GM23338 (cell line): ENCODE measurements at regions not wholly inside any gene's neighbourhood (a gene's known extent, or its start where the extent isn't known, plus 50 kb on each side); places are given as distances from the start of the nearest gene placed in this dataset.

ENCODE experiments used
- ATAC-seq: fragments of 200-7000 bp; cut with Tn5 transposase; 3 replicates; pipeline ENCODE4 v1.9.1; 2020
- DNase-seq: peaks from one replicate; pipeline ENCODE4 v3.0.0-alpha.2; 2015; ENCODE audit warnings: low spot score
- H2AFZ ChIP-seq: fragments of 200-600 bp; sonication (generic); 2 replicates; pipeline ENCODE4 v1.8.0; 2016; ENCODE audit warnings: antibody characterized with exemption, mild to moderate bottlenecking, moderate library complexity
- H3F3A ChIP-seq: fragments of 200-600 bp; sonication (generic); replicated peaks from 2 replicates; pipeline ENCODE4 v1.8.0; 2017; ENCODE audit warnings: antibody characterized with exemption, mixed run types, low read depth
- H3K27ac ChIP-seq: fragments of 200-600 bp; sonication (generic); 2 replicates; pipeline ENCODE4 v1.6.1; 2016; ENCODE audit warnings: low read depth
- H3K27me3 ChIP-seq: fragments of 200-600 bp; sonication (generic); 2 replicates; pipeline ENCODE4 v1.8.0; 2016; ENCODE audit warnings: mild to moderate bottlenecking, mixed run types, moderate library complexity; ENCODE audit not compliant: insufficient read depth
- H3K36me3 ChIP-seq: fragments of 200-600 bp; sonication (generic); 2 replicates; pipeline ENCODE4 v1.8.0; 2016; ENCODE audit warnings: mild to moderate bottlenecking; ENCODE audit not compliant: insufficient read depth
- H3K4me1 ChIP-seq: fragments of 200-600 bp; sonication (generic); 2 replicates; pipeline ENCODE4 v1.8.0; 2016; ENCODE audit warnings: mild to moderate bottlenecking, moderate library complexity; ENCODE audit not compliant: insufficient read depth
- H3K4me2 ChIP-seq: fragments of 200-600 bp; sonication (generic); 2 replicates; pipeline ENCODE4 v1.7.1; 2017; ENCODE audit warnings: mixed run types
- H3K4me3 ChIP-seq: fragments of 200-600 bp; sonication (generic); 2 replicates; pipeline ENCODE4 v1.6.1; 2016; ENCODE audit warnings: mixed run types
- H3K79me2 ChIP-seq: fragments of 200-600 bp; sonication (generic); replicated peaks from 2 replicates; pipeline ENCODE4 v1.8.0; 2017; ENCODE audit warnings: mild to moderate bottlenecking; ENCODE audit not compliant: insufficient read depth
- H3K9me2 ChIP-seq: fragments of 200-600 bp; sonication (generic); 2 replicates; pipeline ENCODE4 v1.8.0; 2017; ENCODE audit not compliant: insufficient read depth
- H4K20me1 ChIP-seq: fragments of 200-600 bp; sonication (generic); replicated peaks from 2 replicates; pipeline ENCODE4 v1.8.0; 2017; ENCODE audit warnings: mild to moderate bottlenecking; ENCODE audit not compliant: insufficient read depth
- H3K27ac Mint-ChIP-seq: 2 replicates; pipeline ENCODE4 v1.8.0; 2020; ENCODE audit warnings: inconsistent platforms, mild to moderate bottlenecking, moderate library complexity, mixed read lengths
- H3K27me3 Mint-ChIP-seq: 3 replicates; pipeline ENCODE4 v1.8.0; 2022; ENCODE audit warnings: low read depth, mild to moderate bottlenecking, moderate library complexity, mixed read lengths, inconsistent platforms; ENCODE audit not compliant: insufficient read depth, poor library complexity
- H3K36me3 Mint-ChIP-seq: 3 replicates; pipeline ENCODE4 v1.8.0; 2021; ENCODE audit warnings: low read depth, mild to moderate bottlenecking, inconsistent platforms, moderate library complexity, mixed read lengths
- H3K4me1 Mint-ChIP-seq: 3 replicates; pipeline ENCODE4 v1.8.0; 2020; ENCODE audit warnings: mild to moderate bottlenecking, inconsistent platforms, mixed read lengths
- H3K4me3 Mint-ChIP-seq: 3 replicates; pipeline ENCODE4 v1.8.0; 2021; ENCODE audit warnings: moderate library complexity, mild to moderate bottlenecking, inconsistent platforms, mixed read lengths
- H3K9me3 Mint-ChIP-seq: 3 replicates; pipeline ENCODE4 v1.8.0; 2020; ENCODE audit warnings: moderate library complexity, mild to moderate bottlenecking, inconsistent platforms, mixed read lengths
- TF ChIP-seq, protein P1 (sequence below), 2 experiments: fragments of 200-600 bp in 1 of 2; sonication (generic) in 1 of 2; conservative IDR thresholded peaks; 2 replicates each; pipeline versions ENCODE4 v1.5.1 to v1.6.1; 2016 to 2017; ENCODE audit warnings: antibody characterized with exemption in 2 of 2, low read depth in 2 of 2, mild to moderate bottlenecking in 2 of 2, moderate library complexity in 1 of 2
- TF ChIP-seq, protein P2 (sequence below): fragments of 250-450 bp; sonication (Bioruptor Pico); IDR thresholded peaks from 2 replicates; pipeline ENCODE4 v1.5.0; 2020; ENCODE audit warnings: mild to moderate bottlenecking, moderate library complexity

DNA sequence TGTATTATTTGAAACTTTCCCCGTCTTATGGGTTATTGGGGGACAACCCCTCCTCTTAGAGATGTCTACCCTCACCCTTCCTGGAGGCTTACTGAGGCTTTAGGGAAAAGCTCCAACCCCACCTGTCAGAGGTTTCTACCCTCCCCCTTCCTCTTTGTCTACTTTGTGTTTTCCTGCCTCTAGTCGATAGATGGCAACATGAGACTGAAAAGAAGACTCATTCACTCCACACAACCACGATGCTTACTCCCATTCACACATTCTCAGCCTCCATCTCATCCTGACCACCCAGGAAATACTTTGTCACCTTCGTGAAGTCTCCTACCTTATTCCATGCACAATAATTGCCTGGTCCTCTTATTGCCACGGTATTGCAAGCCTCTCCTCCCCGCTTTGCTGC, 72.4 kb upstream of the KDM5D start:
- DNase-seq = peak; percentile 19
- no peak overlapping the region for H3K27ac Mint-ChIP-seq
- H3K27me3 ChIP-seq = no peaks in the 10 kb centered on the region
- peaks cover 14% of the 10 kb centered on the region; the same call in 2 of the 3 replicates for H3K36me3 Mint-ChIP-seq
- H3K27ac ChIP-seq = no peak overlapping the region
- ATAC-seq = no peak
- peak overlapping the region; percentile 57; the same call in 1 of the 2 replicates for H3K4me2 ChIP-seq
- no peaks in the 10 kb centered on the region for H3K36me3 ChIP-seq
- H3F3A ChIP-seq = no peaks in the 10 kb centered on the region
- H3K79me2 ChIP-seq = no peaks in the 10 kb centered on the region
- no peaks in the 10 kb centered on the region for H4K20me1 ChIP-seq
- peak overlapping the region; percentile 28; the same call in 1 of the 2 replicates for H3K4me3 ChIP-seq
- no peaks in the 10 kb centered on the region; the same call in 1 of the 2 replicates for H3K4me1 ChIP-seq
- H3K27me3 Mint-ChIP-seq = no peaks in the 10 kb centered on the region
- H3K9me3 Mint-ChIP-seq = peaks cover 87% of the 10 kb centered on the region
- no peaks in the 10 kb centered on the region for H3K9me2 ChIP-seq
- no peak overlapping the region for H3K4me3 Mint-ChIP-seq
- TF ChIP-seq, protein P1, sequence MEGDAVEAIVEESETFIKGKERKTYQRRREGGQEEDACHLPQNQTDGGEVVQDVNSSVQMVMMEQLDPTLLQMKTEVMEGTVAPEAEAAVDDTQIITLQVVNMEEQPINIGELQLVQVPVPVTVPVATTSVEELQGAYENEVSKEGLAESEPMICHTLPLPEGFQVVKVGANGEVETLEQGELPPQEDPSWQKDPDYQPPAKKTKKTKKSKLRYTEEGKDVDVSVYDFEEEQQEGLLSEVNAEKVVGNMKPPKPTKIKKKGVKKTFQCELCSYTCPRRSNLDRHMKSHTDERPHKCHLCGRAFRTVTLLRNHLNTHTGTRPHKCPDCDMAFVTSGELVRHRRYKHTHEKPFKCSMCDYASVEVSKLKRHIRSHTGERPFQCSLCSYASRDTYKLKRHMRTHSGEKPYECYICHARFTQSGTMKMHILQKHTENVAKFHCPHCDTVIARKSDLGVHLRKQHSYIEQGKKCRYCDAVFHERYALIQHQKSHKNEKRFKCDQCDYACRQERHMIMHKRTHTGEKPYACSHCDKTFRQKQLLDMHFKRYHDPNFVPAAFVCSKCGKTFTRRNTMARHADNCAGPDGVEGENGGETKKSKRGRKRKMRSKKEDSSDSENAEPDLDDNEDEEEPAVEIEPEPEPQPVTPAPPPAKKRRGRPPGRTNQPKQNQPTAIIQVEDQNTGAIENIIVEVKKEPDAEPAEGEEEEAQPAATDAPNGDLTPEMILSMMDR (conservative IDR thresholded peaks at IDR 0.05; ENCODE audit: low read depth in 2 of 2) = peak in 1 of 2 experiments; percentile 24; a peak in 1 of 4 replicates
- TF ChIP-seq, protein P2, sequence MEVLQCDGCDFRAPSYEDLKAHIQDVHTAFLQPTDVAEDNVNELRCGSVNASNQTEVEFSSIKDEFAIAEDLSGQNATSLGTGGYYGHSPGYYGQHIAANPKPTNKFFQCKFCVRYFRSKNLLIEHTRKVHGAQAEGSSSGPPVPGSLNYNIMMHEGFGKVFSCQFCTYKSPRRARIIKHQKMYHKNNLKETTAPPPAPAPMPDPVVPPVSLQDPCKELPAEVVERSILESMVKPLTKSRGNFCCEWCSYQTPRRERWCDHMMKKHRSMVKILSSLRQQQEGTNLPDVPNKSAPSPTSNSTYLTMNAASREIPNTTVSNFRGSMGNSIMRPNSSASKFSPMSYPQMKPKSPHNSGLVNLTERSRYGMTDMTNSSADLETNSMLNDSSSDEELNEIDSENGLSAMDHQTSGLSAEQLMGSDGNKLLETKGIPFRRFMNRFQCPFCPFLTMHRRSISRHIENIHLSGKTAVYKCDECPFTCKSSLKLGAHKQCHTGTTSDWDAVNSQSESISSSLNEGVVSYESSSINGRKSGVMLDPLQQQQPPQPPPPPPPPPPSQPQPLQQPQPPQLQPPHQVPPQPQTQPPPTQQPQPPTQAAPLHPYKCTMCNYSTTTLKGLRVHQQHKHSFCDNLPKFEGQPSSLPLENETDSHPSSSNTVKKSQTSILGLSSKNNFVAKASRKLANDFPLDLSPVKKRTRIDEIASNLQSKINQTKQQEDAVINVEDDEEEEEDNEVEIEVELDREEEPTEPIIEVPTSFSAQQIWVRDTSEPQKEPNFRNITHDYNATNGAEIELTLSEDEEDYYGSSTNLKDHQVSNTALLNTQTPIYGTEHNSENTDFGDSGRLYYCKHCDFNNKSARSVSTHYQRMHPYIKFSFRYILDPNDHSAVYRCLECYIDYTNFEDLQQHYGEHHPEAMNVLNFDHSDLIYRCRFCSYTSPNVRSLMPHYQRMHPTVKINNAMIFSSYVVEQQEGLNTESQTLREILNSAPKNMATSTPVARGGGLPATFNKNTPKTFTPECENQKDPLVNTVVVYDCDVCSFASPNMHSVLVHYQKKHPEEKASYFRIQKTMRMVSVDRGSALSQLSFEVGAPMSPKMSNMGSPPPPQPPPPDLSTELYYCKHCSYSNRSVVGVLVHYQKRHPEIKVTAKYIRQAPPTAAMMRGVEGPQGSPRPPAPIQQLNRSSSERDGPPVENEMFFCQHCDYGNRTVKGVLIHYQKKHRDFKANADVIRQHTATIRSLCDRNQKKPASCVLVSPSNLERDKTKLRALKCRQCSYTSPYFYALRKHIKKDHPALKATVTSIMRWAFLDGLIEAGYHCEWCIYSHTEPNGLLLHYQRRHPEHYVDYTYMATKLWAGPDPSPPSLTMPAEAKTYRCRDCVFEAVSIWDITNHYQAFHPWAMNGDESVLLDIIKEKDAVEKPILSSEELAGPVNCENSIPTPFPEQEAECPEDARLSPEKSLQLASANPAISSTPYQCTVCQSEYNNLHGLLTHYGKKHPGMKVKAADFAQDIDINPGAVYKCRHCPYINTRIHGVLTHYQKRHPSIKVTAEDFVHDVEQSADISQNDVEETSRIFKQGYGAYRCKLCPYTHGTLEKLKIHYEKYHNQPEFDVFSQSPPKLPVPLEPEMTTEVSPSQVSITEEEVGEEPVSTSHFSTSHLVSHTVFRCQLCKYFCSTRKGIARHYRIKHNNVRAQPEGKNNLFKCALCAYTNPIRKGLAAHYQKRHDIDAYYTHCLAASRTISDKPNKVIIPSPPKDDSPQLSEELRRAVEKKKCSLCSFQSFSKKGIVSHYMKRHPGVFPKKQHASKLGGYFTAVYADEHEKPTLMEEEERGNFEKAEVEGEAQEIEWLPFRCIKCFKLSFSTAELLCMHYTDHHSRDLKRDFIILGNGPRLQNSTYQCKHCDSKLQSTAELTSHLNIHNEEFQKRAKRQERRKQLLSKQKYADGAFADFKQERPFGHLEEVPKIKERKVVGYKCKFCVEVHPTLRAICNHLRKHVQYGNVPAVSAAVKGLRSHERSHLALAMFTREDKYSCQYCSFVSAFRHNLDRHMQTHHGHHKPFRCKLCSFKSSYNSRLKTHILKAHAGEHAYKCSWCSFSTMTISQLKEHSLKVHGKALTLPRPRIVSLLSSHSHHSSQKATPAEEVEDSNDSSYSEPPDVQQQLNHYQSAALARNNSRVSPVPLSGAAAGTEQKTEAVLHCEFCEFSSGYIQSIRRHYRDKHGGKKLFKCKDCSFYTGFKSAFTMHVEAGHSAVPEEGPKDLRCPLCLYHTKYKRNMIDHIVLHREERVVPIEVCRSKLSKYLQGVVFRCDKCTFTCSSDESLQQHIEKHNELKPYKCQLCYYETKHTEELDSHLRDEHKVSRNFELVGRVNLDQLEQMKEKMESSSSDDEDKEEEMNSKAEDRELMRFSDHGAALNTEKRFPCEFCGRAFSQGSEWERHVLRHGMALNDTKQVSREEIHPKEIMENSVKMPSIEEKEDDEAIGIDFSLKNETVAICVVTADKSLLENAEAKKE = no peak
- no peak overlapping the region for H2AFZ ChIP-seq
- no peaks in the 10 kb centered on the region for H3K4me1 Mint-ChIP-seq
